Loucy (cell line): ENCODE measurements at regions not wholly inside any gene's neighbourhood (a gene's known extent, or its start where the extent isn't known, plus 50 kb on each side); places are given as distances from the start of the nearest gene placed in this dataset.

Source experiments
- H2AFZ ChIP-seq: fragments of 200-600 bp; sonication (generic); 2 replicates; pipeline ENCODE4 v1.6.0; 2016; ENCODE audit warnings: antibody characterized with exemption, mild to moderate bottlenecking, low read length, moderate library complexity
- H3F3A ChIP-seq: fragments of 200-600 bp; 2 replicates; pipeline ENCODE4 v1.6.0; 2016; ENCODE audit warnings: antibody characterized with exemption, low read depth, mild to moderate bottlenecking
- H3K27me3 ChIP-seq: fragments of 200-600 bp; sonication (generic); 2 replicates; pipeline ENCODE4 v1.6.1; 2014; ENCODE audit warnings: low read length, mild to moderate bottlenecking; ENCODE audit not compliant: insufficient read depth, poor library complexity, severe bottlenecking
- H3K36me3 ChIP-seq: fragments of 200-600 bp; sonication (generic); 2 replicates; pipeline ENCODE4 v1.6.1; 2016; ENCODE audit warnings: low read length; ENCODE audit not compliant: insufficient read depth
- H3K4me1 ChIP-seq: fragments of 200-600 bp; sonication (generic); 2 replicates; pipeline ENCODE4 v1.5.1; 2014; ENCODE audit warnings: low read length, mild to moderate bottlenecking; ENCODE audit not compliant: insufficient read depth, poor library complexity, severe bottlenecking
- H3K4me2 ChIP-seq: fragments of 200-600 bp; sonication (generic); 2 replicates; pipeline ENCODE4 v1.6.0; 2014; ENCODE audit warnings: antibody characterized with exemption, low read length, low read depth, mild to moderate bottlenecking; ENCODE audit not compliant: poor library complexity, severe bottlenecking
- H3K4me3 ChIP-seq: fragments of 200-600 bp; sonication (generic); 2 replicates; pipeline ENCODE4 v1.5.1; 2014; ENCODE audit warnings: low read length, mild to moderate bottlenecking, mixed read lengths; ENCODE audit not compliant: poor library complexity, severe bottlenecking
- H3K79me2 ChIP-seq: fragments of 200-600 bp; sonication (generic); 2 replicates; pipeline ENCODE4 v1.6.1; 2014; ENCODE audit warnings: low read length; ENCODE audit not compliant: insufficient read depth
- H3K9ac ChIP-seq: fragments of 200-600 bp; sonication (generic); 2 replicates; pipeline ENCODE4 v1.6.0; 2014; ENCODE audit warnings: mild to moderate bottlenecking, low read depth, low read length, moderate library complexity; ENCODE audit not compliant: poor library complexity, severe bottlenecking
- H3K9me2 ChIP-seq: fragments of 200-600 bp; sonication (generic); replicated peaks from 2 replicates; pipeline ENCODE4 v1.6.1; 2016; ENCODE audit warnings: low read depth, low read length, mixed read lengths
- H3K9me3 ChIP-seq: fragments of 200-600 bp; sonication (generic); 2 replicates; pipeline ENCODE4 v1.6.1; 2014; ENCODE audit warnings: mild to moderate bottlenecking, antibody characterized with exemption, low read length, low read depth; ENCODE audit not compliant: insufficient read depth
- H4K20me1 ChIP-seq: fragments of 200-600 bp; sonication (generic); 2 replicates; pipeline ENCODE4 v1.6.0; 2014; ENCODE audit warnings: antibody characterized with exemption, low read length, mild to moderate bottlenecking; ENCODE audit not compliant: insufficient read depth, poor library complexity, severe bottlenecking
- EZH2phosphoT487 ChIP-seq: fragments of 200-600 bp; IDR thresholded peaks from 2 replicates; pipeline ENCODE4 v1.6.1; 2018; ENCODE audit warnings: antibody characterized with exemption, mild to moderate bottlenecking, moderate library complexity, borderline replicate concordance
- TF ChIP-seq, protein P1 (sequence below): fragments of 200-600 bp; sonication (generic); conservative IDR thresholded peaks from 2 replicates; pipeline ENCODE4 v1.5.1; 2014; ENCODE audit warnings: mild to moderate bottlenecking, antibody characterized with exemption, low read length

DNA sequence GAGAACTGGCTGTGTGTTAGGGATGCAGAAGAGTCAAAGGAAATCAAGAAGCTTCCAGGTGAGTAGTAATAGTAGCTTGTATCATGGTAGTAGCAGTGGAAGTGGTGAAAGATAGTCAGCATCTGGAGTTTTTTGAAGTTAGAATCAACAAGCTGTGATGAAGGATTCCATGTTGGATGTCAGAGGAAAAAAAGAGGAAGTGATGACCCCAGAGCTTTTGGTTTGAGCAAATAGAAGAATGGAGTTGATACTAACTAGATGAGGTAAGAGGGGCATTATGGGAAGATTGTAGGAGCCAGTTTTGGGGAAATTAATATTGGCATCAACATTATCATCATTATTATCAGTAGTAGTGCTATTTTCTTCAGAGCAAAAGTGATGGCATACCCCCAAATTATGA is 542.2 kb downstream of the XIRP2 start:
- no peak for TF ChIP-seq EZH2phosphoT487
- TF ChIP-seq, protein P1, sequence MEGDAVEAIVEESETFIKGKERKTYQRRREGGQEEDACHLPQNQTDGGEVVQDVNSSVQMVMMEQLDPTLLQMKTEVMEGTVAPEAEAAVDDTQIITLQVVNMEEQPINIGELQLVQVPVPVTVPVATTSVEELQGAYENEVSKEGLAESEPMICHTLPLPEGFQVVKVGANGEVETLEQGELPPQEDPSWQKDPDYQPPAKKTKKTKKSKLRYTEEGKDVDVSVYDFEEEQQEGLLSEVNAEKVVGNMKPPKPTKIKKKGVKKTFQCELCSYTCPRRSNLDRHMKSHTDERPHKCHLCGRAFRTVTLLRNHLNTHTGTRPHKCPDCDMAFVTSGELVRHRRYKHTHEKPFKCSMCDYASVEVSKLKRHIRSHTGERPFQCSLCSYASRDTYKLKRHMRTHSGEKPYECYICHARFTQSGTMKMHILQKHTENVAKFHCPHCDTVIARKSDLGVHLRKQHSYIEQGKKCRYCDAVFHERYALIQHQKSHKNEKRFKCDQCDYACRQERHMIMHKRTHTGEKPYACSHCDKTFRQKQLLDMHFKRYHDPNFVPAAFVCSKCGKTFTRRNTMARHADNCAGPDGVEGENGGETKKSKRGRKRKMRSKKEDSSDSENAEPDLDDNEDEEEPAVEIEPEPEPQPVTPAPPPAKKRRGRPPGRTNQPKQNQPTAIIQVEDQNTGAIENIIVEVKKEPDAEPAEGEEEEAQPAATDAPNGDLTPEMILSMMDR, result no peak
- no peak overlapping the region for H2AFZ ChIP-seq
- no peak overlapping the region for H3K9ac ChIP-seq
- H4K20me1 ChIP-seq, result no peaks in the 10 kb centered on the region
- H3K79me2 ChIP-seq, result no peaks in the 10 kb centered on the region
- no peaks in the 10 kb centered on the region for H3K4me1 ChIP-seq
- H3K27me3 ChIP-seq, result no peaks in the 10 kb centered on the region
- H3K4me2 ChIP-seq, result no peak overlapping the region
- H3K4me3 ChIP-seq, result no peak overlapping the region
- H3K9me2 ChIP-seq, result no peaks in the 10 kb centered on the region
- no peaks in the 10 kb centered on the region for H3F3A ChIP-seq
- H3K9me3 ChIP-seq, result no peaks in the 10 kb centered on the region
- no peaks in the 10 kb centered on the region for H3K36me3 ChIP-seq

DNA sequence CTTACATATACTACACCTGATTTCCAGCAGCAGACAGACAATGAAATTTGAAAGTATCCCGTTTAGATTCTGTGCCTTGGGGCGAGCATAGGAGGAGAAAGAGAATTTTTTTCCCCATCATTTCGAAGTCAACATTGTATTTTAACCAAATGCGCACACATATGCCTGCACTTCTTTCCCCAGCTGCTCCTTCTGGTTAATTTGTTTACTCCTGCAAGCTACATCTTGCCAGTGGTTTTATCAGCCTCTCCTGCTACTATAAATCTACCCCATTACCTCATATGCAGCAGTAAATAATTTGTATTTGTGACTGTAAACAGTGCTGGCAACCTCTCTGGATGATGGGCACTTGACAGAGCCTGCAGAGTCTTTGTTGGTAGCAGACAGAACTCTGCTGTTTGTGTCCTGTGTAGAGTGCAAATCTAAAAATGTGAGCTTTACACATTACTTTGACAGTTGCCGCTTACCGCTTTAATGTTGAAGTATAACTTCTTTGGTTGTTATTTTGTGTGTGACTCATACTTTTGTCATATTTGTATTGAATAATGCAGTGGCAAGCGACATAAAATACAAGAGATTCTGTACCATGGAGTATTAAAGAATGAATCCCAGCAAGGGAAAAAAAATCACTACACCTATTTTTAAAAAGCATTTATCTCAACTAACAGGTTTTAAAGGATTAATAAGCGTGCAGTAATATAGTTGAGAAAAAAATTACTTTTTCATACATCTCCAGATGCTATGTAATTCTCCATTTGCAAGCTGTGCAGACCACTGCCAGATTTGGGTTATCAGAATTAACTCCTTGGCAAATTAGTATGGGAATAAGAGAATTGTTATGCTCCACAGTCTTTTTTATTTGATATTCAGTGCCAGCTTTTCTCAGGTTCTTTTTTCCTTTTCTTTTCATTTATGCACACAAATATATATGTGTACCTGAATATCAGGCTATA is 536.8 kb downstream of the XIRP2 start:
- H3K4me1 ChIP-seq, result no peaks in the 10 kb centered on the region
- H3F3A ChIP-seq, result no peaks in the 10 kb centered on the region
- no peak overlapping the region for H2AFZ ChIP-seq
- H3K4me2 ChIP-seq, result no peak overlapping the region
- TF ChIP-seq, protein P1, result no peak
- no peak for TF ChIP-seq EZH2phosphoT487
- no peaks in the 10 kb centered on the region for H3K27me3 ChIP-seq
- no peaks in the 10 kb centered on the region for H3K9me3 ChIP-seq
- H3K9ac ChIP-seq, result no peak overlapping the region
- no peaks in the 10 kb centered on the region for H4K20me1 ChIP-seq
- H3K36me3 ChIP-seq, result no peaks in the 10 kb centered on the region
- no peaks in the 10 kb centered on the region for H3K9me2 ChIP-seq
- no peaks in the 10 kb centered on the region for H3K79me2 ChIP-seq
- H3K4me3 ChIP-seq, result no peak overlapping the region

DNA sequence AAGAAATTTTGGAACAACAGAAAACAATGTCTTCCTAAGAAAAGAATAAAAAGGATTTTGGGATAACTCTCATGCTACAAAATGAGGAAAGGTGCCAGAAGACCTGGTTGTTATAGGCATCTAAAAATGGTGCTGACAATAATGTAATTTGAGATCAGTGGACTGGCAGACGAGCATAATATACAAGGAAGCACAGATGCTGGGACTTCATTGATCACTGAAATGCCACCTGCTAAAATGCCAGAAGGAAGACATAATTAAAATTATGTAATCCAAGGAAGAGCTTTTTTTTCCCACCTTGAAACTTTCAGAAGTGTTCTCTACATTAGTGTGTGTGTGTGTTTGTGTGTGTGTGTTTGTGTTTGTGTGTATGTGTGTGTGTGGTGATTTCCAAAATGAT is 535.9 kb downstream of the XIRP2 start:
- Histone ChIP-seq H3K36me3 (no peaks in the 10 kb centered on the region), H2AFZ (no peak overlapping the region), H3K4me2 (no peak overlapping the region), H3K9me3 (no peaks in the 10 kb centered on the region), H3K9ac (no peak overlapping the region), H3K79me2 (no peaks in the 10 kb centered on the region), H4K20me1 (no peaks in the 10 kb centered on the region), H3K9me2 (no peaks in the 10 kb centered on the region), H3F3A (no peaks in the 10 kb centered on the region), H3K27me3 (no peaks in the 10 kb centered on the region), H3K4me3 (no peak overlapping the region), H3K4me1 (no peaks in the 10 kb centered on the region)
- TF ChIP-seq, protein P1, result no peak
- TF ChIP-seq EZH2phosphoT487, result no peak
